Tibial nerve (tissue), 3 donors: ENCODE measurements at regions not wholly inside any gene's neighbourhood (a gene's known extent, or its start where the extent isn't known, plus 50 kb on each side); places are given as distances from the start of the nearest gene placed in this dataset.
"Not testable (repeated sequence)": the region's sequence is repeated elsewhere in the genome, so short reads cannot be mapped to it uniquely, and the experiment has no call there.

ENCODE experiments used
- POLR2A ChIP-seq, 2 donors: fragments of 450-650 bp; IDR thresholded peaks; one replicate each; pipeline ENCODE4 v1.6.1; 2017; ENCODE audit warnings: antibody characterized with exemption in 2 of 2, mild to moderate bottlenecking in 2 of 2, moderate library complexity in 2 of 2
- TF ChIP-seq, protein P1 (sequence below), 5 experiments: fragments of 200-600 bp in 3 of 5; fragments of 450-650 bp in 2 of 5; sonication (generic) in 3 of 5; IDR thresholded peaks; one replicate each; pipeline ENCODE4 v1.5.1; 2016 to 2019; ENCODE audit warnings: antibody characterized with exemption in 5 of 5, mild to moderate bottlenecking in 3 of 5, moderate library complexity in 2 of 5

DNA sequence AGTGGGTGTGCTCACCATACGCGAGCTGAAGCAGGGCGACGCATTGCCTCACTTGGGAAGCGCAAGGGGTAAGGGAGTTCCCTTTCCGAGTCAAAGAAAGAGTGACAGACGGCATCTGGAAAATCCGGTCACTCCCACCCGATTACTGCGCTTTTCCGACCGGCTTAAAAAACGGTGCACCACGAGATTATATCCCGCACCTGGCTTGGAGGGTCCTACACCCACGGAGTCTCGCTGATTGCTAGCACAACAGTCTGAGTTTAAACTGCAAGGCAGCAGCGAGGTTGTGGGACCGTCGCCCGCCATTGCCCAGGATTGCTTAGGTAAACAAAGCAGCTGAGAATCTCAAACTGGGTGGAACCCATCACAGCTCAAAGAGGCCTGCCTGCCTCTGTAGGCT is 408.7 kb downstream of the CCT8L2 start:
- TF ChIP-seq, protein P1, sequence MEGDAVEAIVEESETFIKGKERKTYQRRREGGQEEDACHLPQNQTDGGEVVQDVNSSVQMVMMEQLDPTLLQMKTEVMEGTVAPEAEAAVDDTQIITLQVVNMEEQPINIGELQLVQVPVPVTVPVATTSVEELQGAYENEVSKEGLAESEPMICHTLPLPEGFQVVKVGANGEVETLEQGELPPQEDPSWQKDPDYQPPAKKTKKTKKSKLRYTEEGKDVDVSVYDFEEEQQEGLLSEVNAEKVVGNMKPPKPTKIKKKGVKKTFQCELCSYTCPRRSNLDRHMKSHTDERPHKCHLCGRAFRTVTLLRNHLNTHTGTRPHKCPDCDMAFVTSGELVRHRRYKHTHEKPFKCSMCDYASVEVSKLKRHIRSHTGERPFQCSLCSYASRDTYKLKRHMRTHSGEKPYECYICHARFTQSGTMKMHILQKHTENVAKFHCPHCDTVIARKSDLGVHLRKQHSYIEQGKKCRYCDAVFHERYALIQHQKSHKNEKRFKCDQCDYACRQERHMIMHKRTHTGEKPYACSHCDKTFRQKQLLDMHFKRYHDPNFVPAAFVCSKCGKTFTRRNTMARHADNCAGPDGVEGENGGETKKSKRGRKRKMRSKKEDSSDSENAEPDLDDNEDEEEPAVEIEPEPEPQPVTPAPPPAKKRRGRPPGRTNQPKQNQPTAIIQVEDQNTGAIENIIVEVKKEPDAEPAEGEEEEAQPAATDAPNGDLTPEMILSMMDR (IDR thresholded peaks at IDR 0.05), result not testable (repeated sequence)
- not testable (repeated sequence) for TF ChIP-seq POLR2A (IDR thresholded peaks at IDR 0.05)
